SK-N-SH treated with all-trans-retinoic acid at 6 μM for 48 hours (cell line): ENCODE measurements at regions not wholly inside any gene's neighbourhood (a gene's known extent, or its start where the extent isn't known, plus 50 kb on each side); places are given as distances from the start of the nearest gene placed in this dataset.

Experiments used
- ISL1 ChIP-seq: fragments of 250-450 bp; sonication (Bioruptor Pico); IDR thresholded peaks from 2 replicates; pipeline ENCODE4 v2.1.2; 2022; ENCODE audit warnings: mild to moderate bottlenecking, moderate library complexity
- SNAI2 ChIP-seq: fragments of 250-450 bp; sonication (Bioruptor Pico); IDR thresholded peaks from 2 replicates; pipeline ENCODE4 v1.5.0; 2020; ENCODE audit warnings: mild to moderate bottlenecking, moderate library complexity
- ZFP30 ChIP-seq: fragments of 450-650 bp; formaldehyde crosslinking; IDR thresholded peaks from 2 replicates; pipeline ENCODE4 v1.5.0; 2022; ENCODE audit warnings: mild to moderate bottlenecking, moderate library complexity

- TF ChIP-seq SNAI2 (CRISPR knock-in tag) (no peak), ZFP30 (CRISPR knock-in tag) (no peak), ISL1 (CRISPR knock-in tag) (no peak)
These were observed 435.6 kb upstream of the SLITRK5 start for GRCh38 chr13:87235621-87236020.
